Thoracic aorta (tissue), 2 donors: ENCODE measurements at regions not wholly inside any gene's neighbourhood (a gene's known extent, or its start where the extent isn't known, plus 50 kb on each side); places are given as distances from the start of the nearest gene placed in this dataset.

ENCODE experiments used
- ATAC-seq: fragments of 150-250 bp; one replicate; pipeline ENCODE4 v1.8.0; 2017; ENCODE audit warnings: low read depth; ENCODE audit not compliant: insufficient number of reproducible peaks, low FRiP score
- DNase-seq: peaks from one replicate; pipeline ENCODE4 v3.0.0-alpha.2; 2020; ENCODE audit warnings: low spot score
- H3K27ac ChIP-seq, 2 donors: fragments of 200-600 bp; sonication (generic); 1 replicate in 1 of 2; 2 replicates in 1 of 2; pipeline ENCODE4 v1.5.1; 2016; ENCODE audit warnings: mild to moderate bottlenecking in 2 of 2, moderate library complexity in 2 of 2
- H3K27me3 ChIP-seq: fragments of 200-600 bp; sonication (generic); replicated peaks from 2 replicates; pipeline ENCODE4 v1.6.0; 2016; ENCODE audit warnings: mild to moderate bottlenecking; ENCODE audit not compliant: insufficient read depth
- H3K36me3 ChIP-seq: fragments of 200-600 bp; sonication (generic); one replicate; pipeline ENCODE4 v1.5.1; 2016
- H3K4me1 ChIP-seq, 2 donors: fragments of 200-600 bp; sonication (generic); 1 replicate in 1 of 2; 2 replicates in 1 of 2; pipeline versions ENCODE4 v1.5.1 to v1.6.0; 2016; ENCODE audit warnings: low read depth in 2 of 2, mild to moderate bottlenecking in 1 of 2; ENCODE audit not compliant: control insufficient read depth in 1 of 2
- H3K4me3 ChIP-seq: fragments of 200-600 bp; sonication (generic); 2 replicates; pipeline ENCODE4 v1.5.1; 2016; ENCODE audit warnings: mild to moderate bottlenecking
- H3K9me3 ChIP-seq: fragments of 200-600 bp; sonication (generic); 2 replicates; pipeline ENCODE4 v1.5.1; 2016
- CTCF ChIP-seq: fragments of 200-600 bp; sonication (generic); IDR thresholded peaks from one replicate; pipeline ENCODE4 v1.5.1; 2019; ENCODE audit warnings: antibody characterized with exemption

DNA sequence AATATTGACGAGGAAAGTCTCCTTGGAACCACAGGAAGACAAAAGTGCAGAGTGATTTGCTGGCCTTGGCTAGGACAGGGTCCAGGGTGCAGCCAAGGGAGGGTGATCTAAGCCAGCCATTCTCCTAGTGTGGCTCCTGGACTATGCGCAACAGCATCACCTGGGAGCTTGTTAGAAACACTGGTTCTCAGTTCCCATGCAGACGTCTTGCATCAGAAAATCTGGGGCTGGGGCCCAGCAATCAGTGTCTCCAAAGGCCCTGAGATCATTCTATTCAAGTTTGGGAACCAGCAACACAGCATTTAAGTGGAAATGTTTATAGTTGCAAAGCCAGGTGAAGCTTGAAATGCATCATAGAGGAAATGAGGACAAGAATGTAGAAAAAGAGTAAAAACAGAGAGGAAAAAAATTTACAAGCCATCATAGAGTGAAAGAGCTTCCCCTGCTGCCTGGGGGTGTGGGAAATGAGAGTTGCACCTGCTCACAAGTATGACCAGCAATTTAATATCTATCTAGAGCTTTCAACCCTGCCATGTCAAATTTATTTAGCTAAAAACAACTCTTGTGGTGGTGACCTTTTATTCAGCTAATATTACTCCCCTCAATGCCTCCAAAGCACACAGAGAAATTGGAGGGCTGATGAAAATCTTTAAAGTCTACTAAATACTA, 54.4 kb upstream of the SEC11C start:
- Histone ChIP-seq H3K27ac (no peak overlapping the region), H3K9me3 (no peaks in the 10 kb centered on the region), H3K4me3 (no peak overlapping the region), H3K36me3 (no peaks in the 10 kb centered on the region), H3K4me1 (peaks cover 0 to 4% of the 10 kb centered on the region in 2 donors), H3K27me3 (no peaks in the 10 kb centered on the region)
- DNase-seq (no peak), ATAC-seq (no peak)
- TF ChIP-seq CTCF: no peak

DNA sequence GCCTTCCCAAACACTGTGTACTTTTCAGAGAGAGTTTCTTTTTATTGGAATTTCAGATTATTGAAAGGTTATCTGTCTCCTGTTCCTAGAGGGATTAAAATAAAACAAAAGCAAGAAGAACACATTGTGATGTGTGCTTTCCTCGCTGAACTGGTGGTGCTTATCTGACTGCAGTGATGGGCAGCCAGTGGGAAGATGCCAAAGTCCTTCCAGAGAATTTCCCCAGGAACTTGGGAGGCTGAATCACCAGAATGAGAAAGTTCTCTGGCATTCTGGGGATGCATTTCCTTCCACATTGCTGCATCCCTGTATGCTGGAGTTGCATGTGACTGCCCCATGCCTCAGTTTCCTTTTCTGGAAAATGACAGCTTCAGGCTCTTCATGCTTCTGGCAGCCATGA, 53.9 kb upstream of the SEC11C start:
- Histone ChIP-seq H3K36me3 (no peaks in the 10 kb centered on the region), H3K9me3 (no peaks in the 10 kb centered on the region), H3K4me3 (no peak overlapping the region), H3K4me1 (peaks cover 0 to 4% of the 10 kb centered on the region in 2 donors), H3K27ac (no peak overlapping the region), H3K27me3 (no peaks in the 10 kb centered on the region)
- TF ChIP-seq CTCF: no peak
- ATAC-seq (no peak), DNase-seq (no peak)

DNA sequence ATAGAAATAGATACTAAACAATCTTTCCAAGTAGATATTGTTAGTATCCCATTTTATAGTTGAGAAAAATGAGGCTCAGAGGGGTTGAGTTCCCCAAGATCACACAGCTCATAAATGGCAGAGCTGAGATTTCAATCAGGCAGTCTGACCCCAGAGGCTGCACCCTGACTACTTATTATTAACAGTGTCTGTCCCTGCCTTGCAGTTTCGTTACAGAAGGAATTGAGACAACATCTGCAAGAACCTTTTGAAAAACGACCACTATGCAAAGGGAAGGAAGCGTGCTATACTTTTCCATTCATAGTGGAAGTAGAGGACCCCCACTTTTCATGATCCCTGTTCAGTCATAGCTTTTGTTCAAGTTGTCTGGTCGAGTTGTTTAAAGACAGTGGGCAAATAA, 53.2 kb upstream of the SEC11C start:
- ATAC-seq (no peak), DNase-seq (no peak)
- Histone ChIP-seq H3K36me3 (no peaks in the 10 kb centered on the region), H3K27ac (no peak overlapping the region), H3K4me1 (peaks cover 0 to 4% of the 10 kb centered on the region in 2 donors), H3K27me3 (no peaks in the 10 kb centered on the region), H3K4me3 (no peak overlapping the region), H3K9me3 (no peaks in the 10 kb centered on the region)
- TF ChIP-seq CTCF: no peak

DNA sequence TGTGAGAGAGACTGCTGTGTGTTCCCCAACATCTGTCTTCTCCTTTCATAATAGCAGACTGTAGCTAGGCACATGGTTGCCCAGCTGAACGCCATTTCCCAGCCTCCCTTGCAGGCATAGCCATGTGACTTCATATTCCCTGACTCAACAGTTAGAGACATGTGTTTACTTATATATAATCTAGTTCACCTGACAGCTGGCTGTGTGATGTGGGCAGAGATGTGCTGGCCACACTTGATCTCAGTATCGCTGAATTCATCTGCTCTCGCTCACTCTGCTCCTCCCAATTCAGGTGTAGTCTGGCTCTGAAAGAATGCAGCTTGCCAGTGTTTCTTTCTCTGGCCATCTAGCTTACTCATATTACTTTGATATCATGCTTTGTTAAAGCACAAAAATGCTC, 52.3 kb upstream of the SEC11C start:
- Histone ChIP-seq H3K9me3 (no peaks in the 10 kb centered on the region), H3K27me3 (no peaks in the 10 kb centered on the region), H3K27ac (no peak overlapping the region), H3K4me3 (no peak overlapping the region), H3K36me3 (no peaks in the 10 kb centered on the region), H3K4me1 (peaks cover 0 to 4% of the 10 kb centered on the region in 2 donors)
- ATAC-seq (no peak), DNase-seq (no peak)
- no peak for TF ChIP-seq CTCF
